ENCODE measurements at regions not wholly inside any gene's neighbourhood (a gene's known extent, or its start where the extent isn't known, plus 50 kb on each side); places are given as distances from the start of the nearest gene placed in this dataset.

- no peak overlapping the region for H3K4me3 ChIP-seq
- H3K36me3 ChIP-seq, result no peaks in the 10 kb centered on the region
- TF ChIP-seq CTCF (IDR thresholded peaks at IDR 0.05) (no peak), POLR2AphosphoS5 (IDR thresholded peaks at IDR 0.05; ENCODE audit: insufficient read depth in 1 of 2, low read depth in 1 of 2) (no peak)
- H3K27me3 ChIP-seq, result no peaks in the 10 kb centered on the region
- no peaks in the 10 kb centered on the region for H3K9me3 ChIP-seq
- intact Hi-C loops (cut with DNase I), result no loop called here
- no peak for DNase-seq (ENCODE audit: extremely low spot score in 2 of 2)
- no peaks in the 10 kb centered on the region for H3K4me1 ChIP-seq
- H3K27ac ChIP-seq, result no peak overlapping the region
These were observed 197.8 kb downstream of the CD83 start for GRCh38 chr6:14315353-14315752.

- no peak for DNase-seq (ENCODE audit: extremely low spot score in 2 of 2)
- H3K36me3 ChIP-seq, result no peaks in the 10 kb centered on the region
- H3K4me3 ChIP-seq, result no peak overlapping the region
- no peaks in the 10 kb centered on the region for H3K27me3 ChIP-seq
- H3K27ac ChIP-seq, result no peak overlapping the region
- intact Hi-C loops (cut with DNase I), result no loop called here
- no peaks in the 10 kb centered on the region for H3K4me1 ChIP-seq
- no peak for TF ChIP-seq POLR2A (IDR thresholded peaks at IDR 0.05)
- no peak for TF ChIP-seq POLR2AphosphoS5 (IDR thresholded peaks at IDR 0.05; ENCODE audit: insufficient read depth in 1 of 2, low read depth in 1 of 2)
- TF ChIP-seq CTCF (IDR thresholded peaks at IDR 0.05), result no peak
- no peaks in the 10 kb centered on the region for H3K9me3 ChIP-seq
These were observed 199.2 kb downstream of the CD83 start for GRCh38 chr6:14316651-14317386.

GRCh38 chr6:14317387-14317970 is 199.9 kb downstream of the CD83 start:
- Histone ChIP-seq H3K27me3 (no peaks in the 10 kb centered on the region), H3K27ac (no peak overlapping the region), H3K4me1 (no peaks in the 10 kb centered on the region), H3K9me3 (no peaks in the 10 kb centered on the region), H3K36me3 (no peaks in the 10 kb centered on the region), H3K4me3 (no peak overlapping the region)
- no peak for DNase-seq (ENCODE audit: extremely low spot score in 2 of 2)
- intact Hi-C loops (cut with DNase I), result no loop called here
- TF ChIP-seq POLR2AphosphoS5 (IDR thresholded peaks at IDR 0.05; ENCODE audit: insufficient read depth in 1 of 2, low read depth in 1 of 2) (no peak), CTCF (IDR thresholded peaks at IDR 0.05) (no peak), POLR2A (IDR thresholded peaks at IDR 0.05) (no peak)

- no peak for DNase-seq (ENCODE audit: extremely low spot score in 2 of 2)
- H3K27me3 ChIP-seq, result no peaks in the 10 kb centered on the region
- no peaks in the 10 kb centered on the region for H3K9me3 ChIP-seq
- intact Hi-C loops (cut with DNase I), result no loop called here
- no peak overlapping the region for H3K27ac ChIP-seq
- H3K4me3 ChIP-seq, result no peak overlapping the region
- TF ChIP-seq POLR2A (IDR thresholded peaks at IDR 0.05) (no peak), POLR2AphosphoS5 (IDR thresholded peaks at IDR 0.05; ENCODE audit: insufficient read depth in 1 of 2, low read depth in 1 of 2) (no peak)
- no peaks in the 10 kb centered on the region for H3K4me1 ChIP-seq
- H3K36me3 ChIP-seq, result no peaks in the 10 kb centered on the region
These were observed 202.8 kb downstream of the CD83 start for GRCh38 chr6:14320332-14320731.

GRCh38 chr6:14321992-14322772 is 204.6 kb downstream of the CD83 start:
- DNase-seq (ENCODE audit: extremely low spot score in 2 of 2), result no peak
- Histone ChIP-seq H3K36me3 (no peaks in the 10 kb centered on the region), H3K4me1 (no peaks in the 10 kb centered on the region), H3K4me3 (no peak overlapping the region), H3K27ac (no peak overlapping the region), H3K9me3 (no peaks in the 10 kb centered on the region), H3K27me3 (no peaks in the 10 kb centered on the region)
- intact Hi-C loops (cut with DNase I), result no loop called here
- TF ChIP-seq CTCF (IDR thresholded peaks at IDR 0.05), result no peak
- TF ChIP-seq POLR2A (IDR thresholded peaks at IDR 0.05), result no peak
